ENCODE measurements at regions not wholly inside any gene's neighbourhood (a gene's known extent, or its start where the extent isn't known, plus 50 kb on each side); places are given as distances from the start of the nearest gene placed in this dataset.

GRCh38 chr11:109041876-109042275 is 377.0 kb downstream of the DDX10 start:
- Histone ChIP-seq H3K9ac (no peak overlapping the region), H3K79me2 (ENCODE audit: low read depth) (no peaks in the 10 kb centered on the region), H3K27ac (no peak overlapping the region), H3K4me2 (no peak overlapping the region), H3K4me3 (no peak overlapping the region), H3K27me3 (no peaks in the 10 kb centered on the region), H3K4me1 (peaks cover 13% of the 10 kb centered on the region), H4K20me1 (ENCODE audit: low read depth) (no peaks in the 10 kb centered on the region), H2AFZ (replicated peaks) (no peak overlapping the region), H3K9me3 (ENCODE audit: low read depth) (no peaks in the 10 kb centered on the region), H3K36me3 (no peaks in the 10 kb centered on the region), H3F3A (ENCODE audit: low read depth) (no peaks in the 10 kb centered on the region)
- Mint-ChIP-seq H3K27ac (no peak overlapping the region), H3K9me3 (no peaks in the 10 kb centered on the region), H3K4me3 (no peak overlapping the region), H3K4me1 (peaks cover 34% of the 10 kb centered on the region), H3K27me3 (ENCODE audit: insufficient read depth, low read depth) (peaks cover 3% of the 10 kb centered on the region), H3K36me3 (no peaks in the 10 kb centered on the region)
- TF ChIP-seq EZH2 (IDR thresholded peaks at IDR 0.05) (no peak), CTCF (IDR thresholded peaks at IDR 0.05) (no peak), EZH2phosphoT487 (IDR thresholded peaks at IDR 0.05) (no peak)
- no peak for DNase-seq (ENCODE audit: low spot score)

GRCh38 chr11:109043315-109043714 is 378.4 kb downstream of the DDX10 start:
- no peak overlapping the region for H3K4me3 Mint-ChIP-seq
- no peak overlapping the region for H3K4me2 ChIP-seq
- no peaks in the 10 kb centered on the region for H4K20me1 ChIP-seq (ENCODE audit: low read depth)
- peaks cover 3% of the 10 kb centered on the region for H3K27me3 Mint-ChIP-seq (ENCODE audit: insufficient read depth, low read depth)
- no peaks in the 10 kb centered on the region for H3K36me3 ChIP-seq
- H3K27ac ChIP-seq, result no peak overlapping the region
- H3K27ac Mint-ChIP-seq, result no peak overlapping the region
- peaks cover 26% of the 10 kb centered on the region for H3K4me1 Mint-ChIP-seq
- H3K9ac ChIP-seq, result no peak overlapping the region
- H3K27me3 ChIP-seq, result no peaks in the 10 kb centered on the region
- H3K36me3 Mint-ChIP-seq, result no peaks in the 10 kb centered on the region
- no peaks in the 10 kb centered on the region for H3K79me2 ChIP-seq (ENCODE audit: low read depth)
- H3K4me3 ChIP-seq, result no peak overlapping the region
- DNase-seq (ENCODE audit: low spot score), result no peak
- H3K9me3 ChIP-seq (ENCODE audit: low read depth), result no peaks in the 10 kb centered on the region
- no peaks in the 10 kb centered on the region for H3K9me3 Mint-ChIP-seq
- no peak for TF ChIP-seq CTCF (IDR thresholded peaks at IDR 0.05)
- no peak for TF ChIP-seq EZH2phosphoT487 (IDR thresholded peaks at IDR 0.05)
- TF ChIP-seq EZH2 (IDR thresholded peaks at IDR 0.05), result no peak
- no peak overlapping the region for H2AFZ ChIP-seq (replicated peaks)
- no peaks in the 10 kb centered on the region for H3F3A ChIP-seq (ENCODE audit: low read depth)
- peaks cover 6% of the 10 kb centered on the region for H3K4me1 ChIP-seq

- H3K36me3 ChIP-seq, result no peaks in the 10 kb centered on the region
- peaks cover 14% of the 10 kb centered on the region for H3K4me1 Mint-ChIP-seq
- H3K9me3 Mint-ChIP-seq, result no peaks in the 10 kb centered on the region
- H3K9me3 ChIP-seq (ENCODE audit: low read depth), result no peaks in the 10 kb centered on the region
- H3K4me3 ChIP-seq, result no peak overlapping the region
- no peaks in the 10 kb centered on the region for H3K27me3 ChIP-seq
- no peaks in the 10 kb centered on the region for H3K79me2 ChIP-seq (ENCODE audit: low read depth)
- peak overlapping the region; percentile 14 for H3K27ac Mint-ChIP-seq
- no peaks in the 10 kb centered on the region for H4K20me1 ChIP-seq (ENCODE audit: low read depth)
- H3K4me3 Mint-ChIP-seq, result no peak overlapping the region
- H3K4me2 ChIP-seq, result no peak overlapping the region
- H3K9ac ChIP-seq, result no peak overlapping the region
- no peak overlapping the region for H3K27ac ChIP-seq
- H2AFZ ChIP-seq (replicated peaks), result peak overlapping the region; percentile 34
- H3F3A ChIP-seq (ENCODE audit: low read depth), result no peaks in the 10 kb centered on the region
- no peaks in the 10 kb centered on the region for H3K36me3 Mint-ChIP-seq
- H3K27me3 Mint-ChIP-seq (ENCODE audit: insufficient read depth, low read depth), result no peaks in the 10 kb centered on the region
- TF ChIP-seq CTCF (IDR thresholded peaks at IDR 0.05), result no peak
- TF ChIP-seq EZH2phosphoT487 (IDR thresholded peaks at IDR 0.05), result no peak
- no peak for TF ChIP-seq EZH2 (IDR thresholded peaks at IDR 0.05)
- no peaks in the 10 kb centered on the region for H3K4me1 ChIP-seq
- DNase-seq (ENCODE audit: low spot score), result peak; percentile 20
Measured at GRCh38 chr11:109046284-109046992, 375.6 kb upstream of the C11orf87 start.

Data from neural progenitor cell (in vitro differentiated cells).